SW 1271 (cell line): ENCODE measurements at regions not wholly inside any gene's neighbourhood (a gene's known extent, or its start where the extent isn't known, plus 50 kb on each side); places are given as distances from the start of the nearest gene placed in this dataset.
"Not testable (repeated sequence)": the region's sequence is repeated elsewhere in the genome, so short reads cannot be mapped to it uniquely, and the experiment has no call there.

ENCODE experiments used
- DNase-seq, 2 experiments: peaks; one replicate each; lab custom pipeline; 2025; lab: John Stamatoyannopoulos, UW

GRCh38 chr10:11667756-11668155 lies 56.3 kb upstream of the USP6NL start:
- DNase-seq = no peak

GRCh38 chr10:11663763-11664555 lies 52.5 kb upstream of the USP6NL start:
- DNase-seq = no peak

GRCh38 chr10:11663126-11663515 lies 51.7 kb upstream of the USP6NL start:
- DNase-seq = not testable (repeated sequence)

- DNase-seq = no peak
Observed at GRCh38 chr10:11661441-11661840, 50.0 kb upstream of the USP6NL start.
